Right cardiac atrium (tissue), 5 donors: ENCODE measurements at regions not wholly inside any gene's neighbourhood (a gene's known extent, or its start where the extent isn't known, plus 50 kb on each side); places are given as distances from the start of the nearest gene placed in this dataset.
A peak's percentile ranks its signal among the peaks of the same experiment; 100 is the strongest.

ENCODE experiments used
- ATAC-seq, 2 donors: fragments of 200-7000 bp; cut with Tn5 transposase; one replicate each; pipeline versions ENCODE4 v1.8.0 to v1.9.1; 2020; ENCODE audit warnings: moderate library complexity in 2 of 2, mild to moderate bottlenecking in 1 of 2
- DNase-seq, 3 donors: peaks; one replicate each; pipeline ENCODE4 v3.0.0-alpha.2; 2020
- H3K27ac ChIP-seq: one replicate; pipeline ENCODE4 v1.5.1; 2013; ENCODE audit warnings: mild to moderate bottlenecking, low read length, control low read depth, moderate library complexity
- H3K27me3 ChIP-seq: one replicate; pipeline ENCODE4 v1.6.1; 2013; ENCODE audit not compliant: control insufficient read depth, insufficient read depth
- H3K4me1 ChIP-seq: one replicate; pipeline ENCODE4 v1.6.1; 2013; ENCODE audit warnings: low read length; ENCODE audit not compliant: control insufficient read depth, insufficient read depth
- H3K4me3 ChIP-seq: one replicate; pipeline ENCODE4 v1.5.1; 2013; ENCODE audit warnings: low read length, control low read depth
- H3K9me3 ChIP-seq: one replicate; pipeline ENCODE4 v1.6.1; 2013; ENCODE audit warnings: low read length; ENCODE audit not compliant: control insufficient read depth
- WGBS: extraction: QIAGEN DNeasy Blood & Tissue Kit; methylation state at CpG from one replicate; pipeline ENCODE4 v1.1.7; 2013; 5-methylcytosine and 5-hydroxymethylcytosine counted together
- intact Hi-C, 4 donors: fragments of 100-400 bp; cut with DNase I; formaldehyde crosslinking; loops; one replicate each; pipeline versions ENCODE4 v1.11.0 to v1.14.0; 2022 to 2023
- donor health status: healthy with polysubstance abuse.
- donor health status: DM: no; HTN: yes; CAD: no.
- donor health status: DM: no; HTN: no; CAD: no.
- donor health status: DM: no; HTN: yes; CAD: no; lungs with severe emphysema.
- donor health status: DM: yes; HTN: yes; CAD: no.

GRCh38 chr2:139825726-139826125 is 1045.5 kb upstream of the NXPH2 start:
- Histone ChIP-seq H3K27me3 (no peaks in the 10 kb centered on the region), H3K9me3 (no peaks in the 10 kb centered on the region), H3K4me3 (no peak overlapping the region), H3K27ac (no peak overlapping the region), H3K4me1 (no peaks in the 10 kb centered on the region)
- intact Hi-C loops: no loop called here
- DNase-seq (no peak), ATAC-seq (no peak)
- 62% methylated on average over 1 of the region's 1 CpG for WGBS

GRCh38 chr2:139819273-139819796 is 1039.1 kb upstream of the NXPH2 start:
- no peaks in the 10 kb centered on the region for H3K9me3 ChIP-seq
- H3K4me3 ChIP-seq: no peak overlapping the region
- no peaks in the 10 kb centered on the region for H3K27me3 ChIP-seq
- DNase-seq: no peak
- ATAC-seq: no peak
- intact Hi-C loops: no loop called here
- no peak overlapping the region for H3K27ac ChIP-seq
- H3K4me1 ChIP-seq: no peaks in the 10 kb centered on the region
- 44% methylated on average over 2 of the region's 2 CpGs for WGBS

- no peaks in the 10 kb centered on the region for H3K9me3 ChIP-seq
- ATAC-seq (no peak), DNase-seq (no peak)
- H3K27ac ChIP-seq: no peak overlapping the region
- WGBS: 75% methylated on average over 2 of the region's 2 CpGs
- intact Hi-C loops: no loop called here
- no peaks in the 10 kb centered on the region for H3K4me1 ChIP-seq
- H3K4me3 ChIP-seq: no peak overlapping the region
- H3K27me3 ChIP-seq: no peaks in the 10 kb centered on the region
These were observed 1034.3 kb upstream of the NXPH2 start for GRCh38 chr2:139814458-139814857.

GRCh38 chr2:139813340-139813739 is 1033.2 kb upstream of the NXPH2 start:
- ATAC-seq: no peak
- Histone ChIP-seq H3K4me1 (no peaks in the 10 kb centered on the region), H3K4me3 (no peak overlapping the region), H3K27me3 (no peaks in the 10 kb centered on the region), H3K27ac (no peak overlapping the region), H3K9me3 (no peaks in the 10 kb centered on the region)
- WGBS: 80% methylated on average over 2 of the region's 2 CpGs
- intact Hi-C loops: no loop called here
- no peak for DNase-seq

GRCh38 chr2:139805441-139805840 is 1025.3 kb upstream of the NXPH2 start:
- H3K9me3 ChIP-seq: no peaks in the 10 kb centered on the region
- 45% methylated on average over 4 of the region's 4 CpGs for WGBS
- intact Hi-C loops: no loop called here
- H3K4me1 ChIP-seq: no peaks in the 10 kb centered on the region
- H3K27me3 ChIP-seq: no peaks in the 10 kb centered on the region
- ATAC-seq (no peak), DNase-seq (no peak)
- no peak overlapping the region for H3K27ac ChIP-seq
- no peak overlapping the region for H3K4me3 ChIP-seq

- WGBS: 39% methylated on average over 2 of the region's 2 CpGs
- Histone ChIP-seq H3K4me1 (no peaks in the 10 kb centered on the region), H3K9me3 (no peaks in the 10 kb centered on the region), H3K27ac (no peak overlapping the region), H3K27me3 (no peaks in the 10 kb centered on the region), H3K4me3 (no peak overlapping the region)
- intact Hi-C loops: no loop called here
- DNase-seq: no peak
- no peak for ATAC-seq
These were observed 1018.2 kb upstream of the NXPH2 start for GRCh38 chr2:139798391-139798790.

- intact Hi-C loops: no loop called here
- 62% methylated on average over 3 of the region's 3 CpGs for WGBS
- no peak for ATAC-seq
These were observed 1010.9 kb upstream of the NXPH2 start for GRCh38 chr2:139790807-139791752.

GRCh38 chr2:139790136-139790535 is 1009.9 kb upstream of the NXPH2 start:
- 25% methylated on average over 2 of the region's 2 CpGs for WGBS
- H3K4me1 ChIP-seq: no peaks in the 10 kb centered on the region
- ATAC-seq (no peak), DNase-seq (no peak)
- intact Hi-C loops: no loop called here
- H3K27ac ChIP-seq: no peak overlapping the region
- H3K4me3 ChIP-seq: no peak overlapping the region
- H3K9me3 ChIP-seq: no peaks in the 10 kb centered on the region
- no peaks in the 10 kb centered on the region for H3K27me3 ChIP-seq

More at GRCh38 chr2:139790807-139791752, 1010.9 kb upstream of the NXPH2 start:
- Histone ChIP-seq H3K4me3 (no peak overlapping the region), H3K27me3 (no peaks in the 10 kb centered on the region), H3K27ac (no peak overlapping the region), H3K9me3 (no peaks in the 10 kb centered on the region), H3K4me1 (no peaks in the 10 kb centered on the region)
- peak in 1 of 3 donors; percentile 14 for DNase-seq

GRCh38 chr2:139778732-139779131 is 998.5 kb upstream of the NXPH2 start:
- Histone ChIP-seq H3K9me3 (no peaks in the 10 kb centered on the region), H3K27me3 (no peaks in the 10 kb centered on the region), H3K27ac (no peak overlapping the region), H3K4me1 (no peaks in the 10 kb centered on the region), H3K4me3 (no peak overlapping the region)
- intact Hi-C loops: no loop called here
- no peak for ATAC-seq
- DNase-seq: no peak

GRCh38 chr2:139773720-139774277 is 993.6 kb upstream of the NXPH2 start:
- no peak for ATAC-seq

GRCh38 chr2:139769633-139770032 is 989.4 kb upstream of the NXPH2 start:
- intact Hi-C loops: no loop called here
- WGBS: 44% methylated on average over 1 of the region's 1 CpG
- Histone ChIP-seq H3K27me3 (no peaks in the 10 kb centered on the region), H3K27ac (no peak overlapping the region), H3K4me1 (no peaks in the 10 kb centered on the region), H3K4me3 (no peak overlapping the region), H3K9me3 (no peaks in the 10 kb centered on the region)
- DNase-seq (no peak), ATAC-seq (no peak)

More at GRCh38 chr2:139773720-139774277, 993.6 kb upstream of the NXPH2 start:
- intact Hi-C loops: no loop called here
- H3K4me3 ChIP-seq: no peak overlapping the region
- H3K27me3 ChIP-seq: no peaks in the 10 kb centered on the region
- H3K27ac ChIP-seq: no peak overlapping the region
- H3K4me1 ChIP-seq: no peaks in the 10 kb centered on the region
- 94% methylated on average over 1 of the region's 1 CpG for WGBS
- no peaks in the 10 kb centered on the region for H3K9me3 ChIP-seq
- DNase-seq: no peak
